ENCODE measurements at regions not wholly inside any gene's neighbourhood (a gene's known extent, or its start where the extent isn't known, plus 50 kb on each side); places are given as distances from the start of the nearest gene placed in this dataset.

DNA sequence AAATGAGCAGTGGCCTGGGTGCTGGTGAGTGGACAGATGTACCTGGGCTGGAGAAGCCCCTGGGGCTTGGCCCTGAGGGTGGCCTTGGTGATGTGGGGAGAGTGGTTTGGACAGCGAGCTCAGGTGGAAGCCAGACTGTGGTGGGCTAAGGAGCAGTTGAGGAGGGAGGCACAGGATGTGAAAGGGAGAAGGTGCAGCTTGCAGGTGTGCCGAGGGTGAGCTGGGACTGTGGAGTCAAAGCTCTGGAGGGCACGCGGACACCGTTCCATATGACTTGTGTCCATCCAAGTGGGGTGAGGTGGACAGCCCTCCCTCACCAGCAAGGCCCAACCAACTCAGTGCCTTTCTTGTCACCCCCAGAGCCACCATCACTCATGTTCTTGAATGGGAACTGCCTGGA, 170.8 kb upstream of the ZNF267 start:
- H3K9me3 ChIP-seq (ENCODE audit: control insufficient read depth, low read length), result no peaks in the 10 kb centered on the region
- no peak overlapping the region for H3K4me3 ChIP-seq (ENCODE audit: extremely low read depth, insufficient read depth, low read length, poor library complexity, severe bottlenecking)
- peaks cover 51% of the 10 kb centered on the region for H3K36me3 ChIP-seq (ENCODE audit: control insufficient read depth, insufficient read depth, low read length)
- no peak overlapping the region for H3K27ac ChIP-seq (ENCODE audit: low read depth, low read length, severe bottlenecking)
- 89 to 90% methylated on average over 4 to 5 of the region's 5 CpGs for WGBS, 2 experiments (ENCODE audit: insufficient coverage in 2 of 2)
- H3K4me1 ChIP-seq (ENCODE audit: control insufficient read depth, insufficient read depth, low read length, poor library complexity, severe bottlenecking), result no peaks in the 10 kb centered on the region

DNA sequence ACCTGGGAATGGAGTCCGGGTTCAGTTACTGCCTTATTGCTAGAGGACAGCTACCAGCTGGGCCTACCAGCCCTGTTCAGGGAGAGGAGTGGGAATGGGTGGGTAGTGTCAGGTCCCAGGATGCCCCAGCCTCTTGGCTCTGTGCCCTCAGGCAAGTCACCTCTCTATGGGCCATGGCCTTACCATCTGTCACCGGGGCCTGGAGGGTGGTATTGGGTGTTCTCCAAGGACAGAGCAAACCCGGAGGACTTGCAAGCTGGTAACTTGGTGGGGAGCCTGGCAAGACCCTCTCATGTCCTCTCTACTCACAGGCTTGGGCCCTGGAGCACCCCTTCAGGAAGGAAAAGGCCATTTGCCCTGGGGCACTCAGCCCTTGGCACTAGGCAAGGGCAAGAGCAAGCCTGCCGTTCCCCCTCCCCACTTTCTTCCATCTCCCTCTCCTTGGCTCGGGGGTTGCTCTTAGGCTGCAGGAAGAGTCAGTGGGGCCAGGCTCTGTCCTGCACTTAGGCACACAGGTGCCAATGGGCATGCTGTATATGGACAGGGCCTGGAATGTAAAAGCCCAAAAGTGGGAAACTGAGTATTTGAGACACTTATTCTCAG, 170.0 kb upstream of the ZNF267 start:
- Histone ChIP-seq H3K4me3 (ENCODE audit: extremely low read depth, insufficient read depth, low read length, poor library complexity, severe bottlenecking) (no peak overlapping the region), H3K9me3 (ENCODE audit: control insufficient read depth, low read length) (no peaks in the 10 kb centered on the region), H3K4me1 (ENCODE audit: control insufficient read depth, insufficient read depth, low read length, poor library complexity, severe bottlenecking) (no peaks in the 10 kb centered on the region), H3K27ac (ENCODE audit: low read depth, low read length, severe bottlenecking) (no peak overlapping the region), H3K36me3 (ENCODE audit: control insufficient read depth, insufficient read depth, low read length) (peaks cover 52% of the 10 kb centered on the region)
- 86 to 92% methylated on average over 1 to 4 of the region's 5 CpGs for WGBS, 2 experiments (ENCODE audit: insufficient coverage in 2 of 2)

DNA sequence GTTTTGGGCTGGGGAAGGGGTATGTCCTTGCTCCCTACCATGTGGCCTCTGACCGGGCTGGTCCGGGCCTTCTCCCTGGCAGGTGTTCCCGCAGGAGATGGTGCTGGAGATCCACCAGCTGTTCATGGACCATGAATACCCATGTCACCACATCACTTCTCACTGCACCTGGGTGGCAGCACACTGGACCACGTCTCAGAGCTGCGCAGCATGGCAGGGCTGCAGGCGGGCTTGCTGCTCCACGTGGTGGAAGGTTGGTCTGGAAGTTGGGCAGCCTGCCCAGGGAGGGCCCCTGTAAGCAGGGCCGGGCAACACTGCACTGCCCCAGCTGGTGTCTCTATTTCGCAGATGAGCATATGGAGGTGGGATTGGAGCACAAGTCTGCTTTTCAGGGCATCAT, 169.5 kb upstream of the ZNF267 start:
- Histone ChIP-seq H3K36me3 (ENCODE audit: control insufficient read depth, insufficient read depth, low read length) (peaks cover 52% of the 10 kb centered on the region), H3K4me1 (ENCODE audit: control insufficient read depth, insufficient read depth, low read length, poor library complexity, severe bottlenecking) (no peaks in the 10 kb centered on the region)
- 96 to 100% methylated on average over 2 to 7 of the region's 9 CpGs for WGBS, 2 experiments (ENCODE audit: insufficient coverage in 2 of 2)

DNA sequence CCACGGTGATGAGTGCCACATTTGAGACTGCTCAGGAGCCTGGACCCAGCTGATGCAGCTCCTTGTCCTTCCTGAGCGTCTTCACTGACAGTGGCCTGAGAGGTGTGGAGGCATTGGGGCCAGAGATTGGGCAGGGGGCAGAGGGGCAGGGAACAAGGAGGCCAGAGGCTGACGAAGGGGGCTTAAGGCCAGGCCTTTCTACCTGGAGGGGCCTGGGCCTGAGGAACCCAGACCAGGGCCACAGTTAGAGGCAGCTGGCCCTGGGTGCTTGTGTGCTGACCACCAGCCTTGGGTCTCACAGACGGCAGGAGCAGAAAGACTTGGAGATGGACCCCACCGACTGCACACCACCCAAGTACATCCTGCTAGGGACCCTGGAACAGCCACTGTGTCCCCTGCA, 168.2 kb upstream of the ZNF267 start:
- Histone ChIP-seq H3K9me3 (ENCODE audit: control insufficient read depth, low read length) (no peaks in the 10 kb centered on the region), H3K27ac (ENCODE audit: low read depth, low read length, severe bottlenecking) (no peak overlapping the region), H3K4me3 (ENCODE audit: extremely low read depth, insufficient read depth, low read length, poor library complexity, severe bottlenecking) (no peak overlapping the region), H3K36me3 (ENCODE audit: control insufficient read depth, insufficient read depth, low read length) (peaks cover 55% of the 10 kb centered on the region), H3K4me1 (ENCODE audit: control insufficient read depth, insufficient read depth, low read length, poor library complexity, severe bottlenecking) (no peaks in the 10 kb centered on the region)
- 81 to 100% methylated on average over 3 to 4 of the region's 5 CpGs for WGBS, 2 experiments (ENCODE audit: insufficient coverage in 2 of 2)

More for the DNA sequence above, 169.5 kb upstream of the ZNF267 start:
- Histone ChIP-seq H3K9me3 (ENCODE audit: control insufficient read depth, low read length) (no peaks in the 10 kb centered on the region), H3K27ac (ENCODE audit: low read depth, low read length, severe bottlenecking) (no peak overlapping the region), H3K4me3 (ENCODE audit: extremely low read depth, insufficient read depth, low read length, poor library complexity, severe bottlenecking) (no peak overlapping the region)

DNA sequence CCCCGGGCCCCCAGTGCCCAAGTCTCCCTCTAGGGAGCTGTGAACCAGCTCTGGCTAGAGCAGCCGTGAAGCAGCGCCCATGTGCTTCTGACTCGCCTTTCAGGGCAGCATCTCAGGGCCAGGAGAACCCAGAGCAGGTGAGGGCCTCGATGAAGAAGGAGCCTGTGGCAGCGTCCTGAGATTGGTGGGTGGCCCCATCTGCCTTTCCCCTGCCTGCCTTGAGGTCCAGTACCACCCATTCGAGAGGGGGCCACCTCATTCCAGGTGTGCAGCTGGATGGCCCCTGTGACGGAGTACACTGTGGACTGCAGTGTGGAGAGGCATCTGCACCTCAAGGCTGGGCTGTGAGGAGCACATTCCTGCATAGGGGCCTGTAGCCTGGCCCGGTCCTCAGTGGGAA, 167.3 kb upstream of the ZNF267 start:
- Histone ChIP-seq H3K4me3 (ENCODE audit: extremely low read depth, insufficient read depth, low read length, poor library complexity, severe bottlenecking) (no peak overlapping the region), H3K36me3 (ENCODE audit: control insufficient read depth, insufficient read depth, low read length) (peaks cover 55% of the 10 kb centered on the region)
- 91 to 95% methylated on average over 8 of the region's 9 CpGs for WGBS, 2 experiments (ENCODE audit: insufficient coverage in 2 of 2)

DNA sequence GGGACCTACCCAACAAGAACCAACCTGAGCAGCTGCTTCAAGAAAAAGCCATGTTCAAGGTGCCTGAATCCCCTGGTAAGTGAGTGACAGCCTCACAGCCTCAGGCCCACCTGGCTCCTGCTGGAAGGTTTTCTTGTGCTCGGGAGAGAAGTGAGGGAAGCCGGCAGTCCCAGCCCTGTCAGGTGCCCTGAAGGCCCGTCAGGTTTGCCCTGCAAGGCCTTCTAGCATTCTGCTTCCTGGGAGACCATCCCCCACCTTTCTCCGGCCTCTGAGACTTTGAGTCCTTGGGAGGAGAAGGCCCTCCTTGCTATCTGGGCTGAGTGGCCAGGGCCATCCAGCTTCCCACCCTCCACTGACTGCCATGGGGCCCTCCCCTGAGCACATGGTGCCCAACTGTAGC, 166.7 kb upstream of the ZNF267 start:
- Histone ChIP-seq H3K36me3 (ENCODE audit: control insufficient read depth, insufficient read depth, low read length) (peaks cover 55% of the 10 kb centered on the region), H3K9me3 (ENCODE audit: control insufficient read depth, low read length) (no peaks in the 10 kb centered on the region), H3K4me1 (ENCODE audit: control insufficient read depth, insufficient read depth, low read length, poor library complexity, severe bottlenecking) (no peaks in the 10 kb centered on the region), H3K27ac (ENCODE audit: low read depth, low read length, severe bottlenecking) (no peak overlapping the region), H3K4me3 (ENCODE audit: extremely low read depth, insufficient read depth, low read length, poor library complexity, severe bottlenecking) (no peak overlapping the region)
- WGBS, 2 experiments (ENCODE audit: insufficient coverage in 2 of 2), result 92 to 93% methylated on average over 2 to 4 of the region's 4 CpGs

More for the DNA sequence above, 167.3 kb upstream of the ZNF267 start:
- H3K4me1 ChIP-seq (ENCODE audit: control insufficient read depth, insufficient read depth, low read length, poor library complexity, severe bottlenecking), result no peaks in the 10 kb centered on the region
- no peaks in the 10 kb centered on the region for H3K9me3 ChIP-seq (ENCODE audit: control insufficient read depth, low read length)
- no peak overlapping the region for H3K27ac ChIP-seq (ENCODE audit: low read depth, low read length, severe bottlenecking)

DNA sequence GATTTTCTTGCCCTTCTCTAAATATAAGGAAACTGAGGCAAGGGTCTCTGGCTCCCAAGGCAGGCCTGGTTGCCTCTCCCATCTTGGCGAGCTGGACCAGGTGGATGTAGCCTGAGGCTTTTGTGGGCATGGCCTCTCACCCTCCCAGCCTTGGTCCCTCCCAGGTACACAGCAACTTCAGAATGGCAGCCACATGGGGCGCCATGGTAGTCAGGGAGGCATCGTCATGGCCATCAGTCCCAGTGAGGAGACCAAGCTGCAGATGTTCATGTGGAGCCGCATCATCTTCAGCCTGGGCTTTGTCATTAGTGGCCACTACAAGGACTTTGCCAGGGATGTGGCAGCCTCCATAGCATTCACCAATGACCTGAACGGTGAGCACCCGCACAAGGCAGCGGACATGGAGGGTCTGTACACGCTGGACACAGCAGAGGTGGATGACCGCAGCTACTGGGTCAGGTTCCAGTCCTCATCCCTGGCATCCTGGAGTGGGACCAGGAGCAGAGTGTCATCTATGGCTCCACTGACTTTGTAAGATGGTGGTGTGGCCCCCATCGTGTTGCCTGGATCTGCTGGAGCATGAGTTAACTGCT, 165.8 kb upstream of the ZNF267 start:
- Histone ChIP-seq H3K9me3 (ENCODE audit: control insufficient read depth, low read length) (no peaks in the 10 kb centered on the region), H3K36me3 (ENCODE audit: control insufficient read depth, insufficient read depth, low read length) (peaks cover 49% of the 10 kb centered on the region), H3K4me1 (ENCODE audit: control insufficient read depth, insufficient read depth, low read length, poor library complexity, severe bottlenecking) (no peaks in the 10 kb centered on the region), H3K27ac (ENCODE audit: low read depth, low read length, severe bottlenecking) (no peak overlapping the region), H3K4me3 (ENCODE audit: extremely low read depth, insufficient read depth, low read length, poor library complexity, severe bottlenecking) (no peak overlapping the region)
- WGBS, 2 experiments (ENCODE audit: insufficient coverage in 2 of 2), result 92 to 93% methylated on average over 10 of the region's 10 CpGs

DNA sequence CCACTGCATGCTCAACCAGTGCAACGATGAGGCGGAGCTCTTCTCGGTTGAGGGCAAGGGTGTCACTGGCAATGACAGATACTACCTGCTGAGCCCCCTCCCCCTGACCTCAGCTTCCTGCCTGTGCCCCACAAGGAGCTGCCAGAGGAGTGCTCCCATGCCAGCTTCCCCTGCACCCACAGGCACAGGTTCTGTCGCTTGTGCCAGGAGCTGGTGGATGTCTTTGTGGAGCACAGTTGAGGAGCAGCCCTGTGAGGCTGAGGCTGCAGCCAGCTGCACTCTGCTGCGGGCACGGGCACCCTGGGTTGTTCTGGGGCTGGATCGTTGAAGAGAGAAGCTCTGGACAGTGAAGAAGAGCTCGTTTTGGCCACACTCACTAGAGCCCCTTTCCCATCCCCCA, 165.3 kb upstream of the ZNF267 start:
- Histone ChIP-seq H3K27ac (ENCODE audit: low read depth, low read length, severe bottlenecking) (no peak overlapping the region), H3K9me3 (ENCODE audit: control insufficient read depth, low read length) (no peaks in the 10 kb centered on the region), H3K4me3 (ENCODE audit: extremely low read depth, insufficient read depth, low read length, poor library complexity, severe bottlenecking) (no peak overlapping the region), H3K4me1 (ENCODE audit: control insufficient read depth, insufficient read depth, low read length, poor library complexity, severe bottlenecking) (no peaks in the 10 kb centered on the region), H3K36me3 (ENCODE audit: control insufficient read depth, insufficient read depth, low read length) (peaks cover 45% of the 10 kb centered on the region)
- 85 to 92% methylated on average over 6 of the region's 8 CpGs for WGBS, 2 experiments (ENCODE audit: insufficient coverage in 2 of 2)

DNA sequence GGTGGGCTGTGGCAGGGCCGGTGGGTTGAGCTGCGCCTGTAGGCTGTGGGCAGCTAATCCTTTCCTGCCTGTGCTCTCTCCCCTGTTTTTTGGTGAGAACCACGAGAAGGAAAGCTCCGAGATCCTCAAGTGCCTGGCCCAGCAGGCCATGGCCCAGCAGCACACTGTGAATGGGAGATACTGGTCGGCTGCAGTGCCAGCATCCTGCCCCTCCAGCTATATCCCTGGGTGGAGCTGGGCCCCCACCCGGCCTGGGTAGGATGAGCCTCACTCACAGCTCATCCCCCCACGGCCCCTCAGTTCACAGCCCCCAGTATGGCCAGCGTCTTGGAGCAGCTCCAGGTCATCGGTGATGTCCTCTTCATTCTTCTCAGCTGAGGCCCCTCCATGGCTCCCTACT, 164.4 kb upstream of the ZNF267 start:
- 91 to 98% methylated on average over 5 to 6 of the region's 9 CpGs for WGBS, 2 experiments (ENCODE audit: insufficient coverage in 2 of 2)
- H3K9me3 ChIP-seq (ENCODE audit: control insufficient read depth, low read length), result no peaks in the 10 kb centered on the region
- H3K4me3 ChIP-seq (ENCODE audit: extremely low read depth, insufficient read depth, low read length, poor library complexity, severe bottlenecking), result no peak overlapping the region
- H3K4me1 ChIP-seq (ENCODE audit: control insufficient read depth, insufficient read depth, low read length, poor library complexity, severe bottlenecking), result peaks cover under 1% of the 10 kb centered on the region
- H3K27ac ChIP-seq (ENCODE audit: low read depth, low read length, severe bottlenecking), result no peak overlapping the region
- H3K36me3 ChIP-seq (ENCODE audit: control insufficient read depth, insufficient read depth, low read length), result peaks cover 36% of the 10 kb centered on the region

DNA sequence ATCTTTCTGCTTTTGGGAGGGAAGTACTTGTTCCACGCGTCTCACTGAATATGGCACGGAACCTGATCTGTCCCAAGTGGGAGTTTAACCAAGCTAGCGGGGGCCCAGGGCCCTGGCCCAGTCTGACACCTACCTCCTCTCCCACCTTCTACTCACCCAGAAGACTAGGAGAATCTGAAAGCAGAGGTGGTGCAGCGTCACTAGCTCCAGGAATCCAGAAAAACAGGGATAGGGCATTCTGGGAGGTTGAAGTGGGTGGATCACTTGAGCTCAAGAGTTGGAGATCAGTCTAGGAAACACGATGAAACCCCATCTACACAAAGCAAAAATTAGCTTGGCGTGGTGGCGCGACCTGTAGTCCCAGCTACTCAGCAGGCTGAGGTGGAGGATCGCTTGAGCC, 163.5 kb upstream of the ZNF267 start:
- WGBS, 2 experiments (ENCODE audit: insufficient coverage in 2 of 2), result 87% methylated on average over 8 of the region's 10 CpGs
- H3K4me3 ChIP-seq (ENCODE audit: extremely low read depth, insufficient read depth, low read length, poor library complexity, severe bottlenecking), result no peak overlapping the region
- H3K36me3 ChIP-seq (ENCODE audit: control insufficient read depth, insufficient read depth, low read length), result peaks cover 35% of the 10 kb centered on the region
- H3K4me1 ChIP-seq (ENCODE audit: control insufficient read depth, insufficient read depth, low read length, poor library complexity, severe bottlenecking), result peaks cover 9% of the 10 kb centered on the region
- no peak overlapping the region for H3K27ac ChIP-seq (ENCODE audit: low read depth, low read length, severe bottlenecking)
- no peaks in the 10 kb centered on the region for H3K9me3 ChIP-seq (ENCODE audit: control insufficient read depth, low read length)

DNA sequence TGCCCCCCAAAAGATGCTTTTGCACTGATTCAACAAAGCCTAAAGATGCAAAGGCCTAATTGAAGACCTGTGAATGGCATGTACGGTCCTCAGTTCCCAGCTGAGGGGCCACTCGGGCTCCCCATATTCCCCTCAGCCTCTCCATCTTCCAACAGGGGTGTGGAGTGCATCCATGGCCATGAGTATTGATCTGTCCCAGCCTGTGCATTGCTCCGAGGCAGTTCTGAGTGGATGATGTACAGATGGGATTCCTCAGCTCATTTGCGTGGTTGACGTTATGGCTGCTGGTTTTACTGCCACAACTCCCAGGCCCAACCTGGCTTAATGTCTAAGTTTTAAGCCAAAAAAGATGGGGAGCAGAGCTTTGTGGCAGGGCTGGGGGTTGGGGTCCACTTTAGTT, 162.7 kb upstream of the ZNF267 start:
- WGBS, 2 experiments (ENCODE audit: insufficient coverage in 2 of 2), result 94% methylated on average over 4 to 5 of the region's 5 CpGs
- H3K9me3 ChIP-seq (ENCODE audit: control insufficient read depth, low read length), result no peaks in the 10 kb centered on the region
- H3K4me1 ChIP-seq (ENCODE audit: control insufficient read depth, insufficient read depth, low read length, poor library complexity, severe bottlenecking), result peaks cover 10% of the 10 kb centered on the region
- no peak overlapping the region for H3K27ac ChIP-seq (ENCODE audit: low read depth, low read length, severe bottlenecking)
- peaks cover 36% of the 10 kb centered on the region for H3K36me3 ChIP-seq (ENCODE audit: control insufficient read depth, insufficient read depth, low read length)
- no peak overlapping the region for H3K4me3 ChIP-seq (ENCODE audit: extremely low read depth, insufficient read depth, low read length, poor library complexity, severe bottlenecking)
